IPS-18a (cell line): ENCODE measurements at regions not wholly inside any gene's neighbourhood (a gene's known extent, or its start where the extent isn't known, plus 50 kb on each side); places are given as distances from the start of the nearest gene placed in this dataset.
"Not testable (repeated sequence)": the region's sequence is repeated elsewhere in the genome, so short reads cannot be mapped to it uniquely, and the experiment has no call there.

Source experiments
- H3K27ac ChIP-seq: one replicate; pipeline ENCODE4 v1.5.1; 2013; ENCODE audit warnings: low read length
- H3K27me3 ChIP-seq: one replicate; pipeline ENCODE4 v1.6.1; 2013; ENCODE audit warnings: mild to moderate bottlenecking, low read length; ENCODE audit not compliant: control insufficient read depth, insufficient read depth
- H3K36me3 ChIP-seq: one replicate; pipeline ENCODE4 v1.6.1; 2013; ENCODE audit warnings: low read depth, low read length; ENCODE audit not compliant: control insufficient read depth
- H3K4me1 ChIP-seq: one replicate; pipeline ENCODE4 v1.6.1; 2013; ENCODE audit warnings: low read depth, low read length; ENCODE audit not compliant: control insufficient read depth
- H3K4me3 ChIP-seq: one replicate; pipeline ENCODE4 v1.5.1; 2013; ENCODE audit warnings: low read length
- H3K9ac ChIP-seq: one replicate; pipeline ENCODE4 v1.6.1; 2013; ENCODE audit warnings: mild to moderate bottlenecking, low read length, moderate library complexity
- H3K9me3 ChIP-seq: one replicate; pipeline ENCODE4 v1.6.1; 2013; ENCODE audit warnings: low read depth, low read length; ENCODE audit not compliant: control insufficient read depth

DNA sequence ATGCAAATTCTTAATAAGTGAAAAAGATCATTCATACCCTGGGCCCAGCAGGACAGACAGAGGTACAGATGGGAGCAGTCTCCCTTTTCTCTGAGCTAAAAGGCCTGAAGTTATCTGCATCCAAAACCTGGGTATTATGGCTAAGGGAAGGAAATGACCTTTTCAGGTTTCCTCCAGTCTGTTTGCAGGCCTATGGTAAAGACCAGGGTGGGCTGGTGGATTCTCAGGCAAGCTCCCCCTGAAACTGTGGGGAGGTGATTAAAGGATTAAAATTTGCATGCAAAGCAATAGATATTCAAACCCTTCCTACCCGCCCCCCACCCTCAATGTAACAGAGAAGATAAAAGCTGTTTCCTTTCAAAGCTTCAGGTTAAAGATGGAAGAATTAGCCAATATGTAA lies 471.8 kb upstream of the RUNX1 start:
- H3K9me3 ChIP-seq, result no peaks in the 10 kb centered on the region
- H3K27me3 ChIP-seq, result no peaks in the 10 kb centered on the region
- peak overlapping the region; percentile 21 for H3K4me3 ChIP-seq
- no peak overlapping the region for H3K27ac ChIP-seq
- peaks cover 28% of the 10 kb centered on the region for H3K4me1 ChIP-seq
- no peak overlapping the region for H3K9ac ChIP-seq
- H3K36me3 ChIP-seq, result no peaks in the 10 kb centered on the region

DNA sequence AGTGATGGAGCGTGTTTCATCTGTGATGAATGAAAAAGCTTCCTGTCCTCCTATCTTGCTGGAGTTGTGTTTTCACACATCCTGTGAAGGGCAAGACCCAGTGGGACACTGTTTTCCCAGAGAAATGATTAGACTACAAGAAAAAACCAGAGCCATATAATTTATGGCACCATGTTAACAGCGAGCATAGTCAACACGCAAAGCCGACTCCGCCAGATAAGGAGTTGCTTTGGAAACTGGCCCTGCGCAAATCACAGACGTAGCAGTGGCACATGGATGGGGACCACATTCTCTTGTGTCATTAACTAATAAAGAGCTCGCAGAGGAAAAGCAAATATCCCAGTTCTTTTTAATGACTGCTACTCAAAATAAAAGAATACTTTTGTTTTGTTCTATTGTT lies 471.2 kb upstream of the RUNX1 start:
- Histone ChIP-seq H3K27me3 (no peaks in the 10 kb centered on the region), H3K27ac (no peak overlapping the region), H3K9ac (no peak overlapping the region)

DNA sequence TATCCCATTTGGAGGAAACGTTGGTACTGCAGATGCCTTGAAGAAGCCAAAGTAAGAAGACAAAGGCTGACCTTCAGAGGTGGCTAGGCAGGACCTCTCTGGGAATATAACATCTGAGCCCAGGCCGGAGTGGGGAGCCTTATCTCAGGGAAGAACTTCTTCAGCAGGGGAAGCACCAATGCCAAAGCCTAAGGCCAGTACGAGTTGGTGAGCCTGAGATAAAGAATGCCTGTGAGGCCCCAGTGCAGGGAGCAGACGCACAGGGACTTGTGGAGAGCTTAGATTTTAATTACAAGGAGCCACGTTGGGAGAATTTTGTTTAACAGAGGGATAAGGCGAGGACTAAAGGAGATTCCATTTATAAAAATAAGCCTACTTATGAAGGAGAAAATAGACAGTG lies 468.8 kb upstream of the RUNX1 start:
- no peaks in the 10 kb centered on the region for H3K9me3 ChIP-seq
- H3K9ac ChIP-seq, result no peak overlapping the region
- H3K36me3 ChIP-seq, result no peaks in the 10 kb centered on the region
- H3K27me3 ChIP-seq, result no peaks in the 10 kb centered on the region
- H3K27ac ChIP-seq, result no peak overlapping the region
- peaks cover 28% of the 10 kb centered on the region for H3K4me1 ChIP-seq
- H3K4me3 ChIP-seq, result no peak overlapping the region

More for the DNA sequence above, 471.2 kb upstream of the RUNX1 start:
- Histone ChIP-seq H3K9me3 (no peaks in the 10 kb centered on the region), H3K36me3 (no peaks in the 10 kb centered on the region), H3K4me1 (peaks cover 28% of the 10 kb centered on the region), H3K4me3 (no peak overlapping the region)

DNA sequence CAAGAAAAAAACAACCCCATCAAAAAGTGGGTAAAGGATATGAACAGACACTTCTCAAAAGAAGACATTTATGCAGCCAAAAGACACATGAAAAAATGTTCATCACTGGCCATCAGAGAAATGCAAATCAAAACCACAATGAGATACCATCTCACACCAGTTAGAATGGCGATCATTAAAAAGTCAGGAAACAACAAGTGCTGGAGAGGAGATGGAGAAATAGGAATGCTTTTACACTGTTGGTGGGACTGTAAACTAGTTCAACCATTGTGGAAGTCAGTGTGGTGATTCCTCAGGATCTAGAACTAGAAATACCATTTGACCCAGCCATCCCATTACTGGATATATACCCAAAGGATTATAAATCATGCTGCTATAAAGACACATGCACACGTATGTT lies 467.2 kb upstream of the RUNX1 start:
- not testable (repeated sequence) for H3K27me3 ChIP-seq, H3K4me3 ChIP-seq, H3K9ac ChIP-seq, H3K36me3 ChIP-seq, H3K9me3 ChIP-seq, H3K27ac ChIP-seq
- peaks cover 18% of the 10 kb centered on the region for H3K4me1 ChIP-seq

DNA sequence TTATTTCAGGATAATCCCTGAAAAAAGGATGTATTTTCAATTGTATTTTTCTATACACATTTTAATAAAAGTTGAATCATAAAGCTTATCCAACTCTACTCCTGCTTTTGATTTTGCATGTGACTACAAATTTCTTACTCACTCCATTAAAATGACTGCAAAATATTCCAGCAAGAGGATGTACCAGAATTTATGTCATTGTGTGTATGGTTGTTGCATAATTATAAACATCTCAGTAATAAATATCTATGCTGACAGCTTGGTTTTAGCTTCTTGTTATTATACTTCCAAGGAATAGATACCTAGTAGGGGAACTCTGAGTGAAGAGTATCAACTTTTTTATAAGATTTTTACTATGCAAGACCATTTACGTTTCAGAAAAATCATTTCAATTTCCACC lies 463.2 kb upstream of the RUNX1 start:
- no peaks in the 10 kb centered on the region for H3K9me3 ChIP-seq
- H3K27ac ChIP-seq, result no peak overlapping the region
- H3K36me3 ChIP-seq, result no peaks in the 10 kb centered on the region
- H3K4me3 ChIP-seq, result no peak overlapping the region
- H3K27me3 ChIP-seq, result no peaks in the 10 kb centered on the region
- H3K9ac ChIP-seq, result no peak overlapping the region
- peaks cover 16% of the 10 kb centered on the region for H3K4me1 ChIP-seq

DNA sequence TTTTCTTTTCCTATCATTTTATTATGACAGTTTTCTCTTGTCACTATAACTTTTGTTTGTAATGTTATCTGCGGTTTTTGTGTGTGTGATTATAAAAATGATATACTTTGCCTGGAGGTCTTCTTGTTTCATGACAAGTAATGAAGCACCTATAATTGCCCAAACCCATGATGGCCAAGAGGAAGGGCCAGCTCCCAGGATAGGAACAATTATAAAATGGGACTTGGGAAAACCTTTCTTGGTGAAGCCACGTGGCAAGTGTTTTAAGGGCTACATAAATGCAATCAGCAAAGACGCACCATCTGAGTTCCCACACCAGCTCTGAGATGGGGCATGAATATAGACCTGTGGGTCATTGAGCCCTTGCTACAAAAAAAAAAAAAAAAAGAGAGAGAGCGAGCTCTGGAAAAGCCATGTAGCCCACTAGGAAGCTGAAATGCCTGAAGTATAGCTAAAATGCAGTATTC lies 462.6 kb upstream of the RUNX1 start:
- Histone ChIP-seq H3K4me1 (peaks cover 23% of the 10 kb centered on the region), H3K9me3 (no peaks in the 10 kb centered on the region)

DNA sequence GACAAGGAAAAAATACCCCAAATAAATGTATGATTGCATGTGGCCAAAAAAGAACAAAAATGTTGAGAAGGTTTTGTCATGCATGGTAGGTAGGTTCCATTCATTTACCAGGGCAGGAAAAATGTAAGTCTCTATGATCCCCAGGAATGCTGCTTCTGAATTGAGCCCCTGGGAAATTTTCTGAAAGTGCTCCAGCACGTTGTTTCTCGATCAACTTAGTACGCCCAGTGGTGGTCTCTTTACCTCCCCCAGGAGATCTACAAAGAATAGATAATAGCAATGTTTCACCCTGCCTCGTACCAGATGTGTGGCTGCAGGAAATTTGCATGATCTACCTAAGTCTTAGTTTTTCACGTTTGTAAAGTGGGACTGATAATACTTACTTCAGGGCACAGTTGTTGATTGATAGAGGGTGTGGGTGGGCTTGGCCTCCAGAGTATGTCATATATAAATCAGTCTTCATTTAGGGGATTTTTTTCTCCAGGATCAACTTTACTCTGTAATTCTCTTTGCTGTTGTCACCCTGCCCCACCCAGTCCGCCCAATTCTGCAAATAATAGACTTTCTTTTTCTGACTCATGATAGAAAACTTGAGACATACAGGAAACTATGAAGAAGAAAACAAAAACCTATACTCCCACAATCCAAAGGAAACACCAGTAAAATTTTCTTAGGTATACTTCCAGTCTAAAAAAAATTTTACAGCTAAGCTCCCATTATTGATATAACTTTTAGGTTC lies 462.0 kb upstream of the RUNX1 start:
- Histone ChIP-seq H3K4me3 (no peak overlapping the region), H3K27ac (no peak overlapping the region), H3K9me3 (no peaks in the 10 kb centered on the region)

More for the DNA sequence above, 462.6 kb upstream of the RUNX1 start:
- H3K9ac ChIP-seq, result no peak overlapping the region
- H3K27ac ChIP-seq, result no peak overlapping the region
- H3K4me3 ChIP-seq, result no peak overlapping the region
- no peaks in the 10 kb centered on the region for H3K27me3 ChIP-seq
- no peaks in the 10 kb centered on the region for H3K36me3 ChIP-seq

DNA sequence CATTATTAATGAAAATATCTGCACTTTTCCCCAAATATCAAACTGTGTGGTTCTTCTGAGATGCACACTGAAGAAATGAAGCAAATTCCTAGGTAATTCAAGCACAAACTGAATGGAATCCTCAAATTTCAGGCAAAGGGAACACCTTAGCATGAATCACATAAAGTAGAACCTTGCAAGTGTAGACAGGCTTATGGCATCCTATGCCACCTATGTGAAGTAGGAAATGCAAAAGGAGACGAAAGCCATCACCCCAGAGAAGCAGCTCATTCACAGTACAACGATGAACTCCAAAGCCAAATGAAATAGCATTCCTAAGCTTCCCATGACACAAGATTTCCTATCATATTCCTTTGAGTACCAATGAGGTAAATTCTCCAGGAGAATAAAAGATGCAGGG lies 461.2 kb upstream of the RUNX1 start:
- no peaks in the 10 kb centered on the region for H3K27me3 ChIP-seq
- no peak overlapping the region for H3K9ac ChIP-seq
- H3K9me3 ChIP-seq, result no peaks in the 10 kb centered on the region
- H3K4me1 ChIP-seq, result peaks cover 35% of the 10 kb centered on the region
- no peak overlapping the region for H3K4me3 ChIP-seq
- no peak overlapping the region for H3K27ac ChIP-seq
- H3K36me3 ChIP-seq, result no peaks in the 10 kb centered on the region

More for the DNA sequence above, 462.0 kb upstream of the RUNX1 start:
- Histone ChIP-seq H3K27me3 (no peaks in the 10 kb centered on the region), H3K4me1 (peaks cover 29% of the 10 kb centered on the region), H3K36me3 (no peaks in the 10 kb centered on the region), H3K9ac (no peak overlapping the region)

DNA sequence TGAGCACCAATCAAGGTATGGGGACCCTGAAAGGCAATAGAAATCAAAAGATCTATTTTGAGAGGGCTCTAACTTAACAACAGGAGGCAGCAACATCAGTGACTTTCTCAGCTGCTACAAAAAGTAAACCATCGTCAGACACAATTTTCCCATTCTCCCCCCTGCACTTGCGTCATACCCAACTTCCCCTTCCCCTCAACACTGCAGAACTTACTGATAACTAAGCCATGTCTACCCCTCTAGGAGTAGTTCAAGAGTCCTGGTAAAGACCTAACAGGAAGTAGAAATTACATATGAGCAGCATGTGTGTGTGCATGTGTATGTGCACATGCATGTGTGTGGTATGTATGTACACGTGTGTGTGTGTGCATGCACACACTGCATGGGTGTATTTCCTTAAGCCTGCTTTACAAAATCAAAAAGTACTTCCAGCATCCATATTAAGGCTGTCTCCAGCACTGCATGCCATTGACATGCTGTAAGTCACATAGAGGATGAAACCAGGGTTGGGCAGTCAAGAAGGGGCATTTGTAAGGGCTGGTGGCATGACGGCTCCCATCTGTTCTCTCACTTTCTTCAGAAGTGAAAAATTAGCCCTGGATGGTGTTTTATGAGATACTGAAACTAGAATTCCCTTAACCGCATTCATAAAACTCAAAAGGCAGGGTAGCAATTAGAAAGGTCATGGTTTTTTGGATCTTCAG lies 460.1 kb upstream of the RUNX1 start:
- Histone ChIP-seq H3K4me1 (peaks cover 45% of the 10 kb centered on the region), H3K27ac (no peak overlapping the region), H3K36me3 (no peaks in the 10 kb centered on the region), H3K9ac (no peak overlapping the region), H3K27me3 (no peaks in the 10 kb centered on the region), H3K9me3 (no peaks in the 10 kb centered on the region), H3K4me3 (no peak overlapping the region)

DNA sequence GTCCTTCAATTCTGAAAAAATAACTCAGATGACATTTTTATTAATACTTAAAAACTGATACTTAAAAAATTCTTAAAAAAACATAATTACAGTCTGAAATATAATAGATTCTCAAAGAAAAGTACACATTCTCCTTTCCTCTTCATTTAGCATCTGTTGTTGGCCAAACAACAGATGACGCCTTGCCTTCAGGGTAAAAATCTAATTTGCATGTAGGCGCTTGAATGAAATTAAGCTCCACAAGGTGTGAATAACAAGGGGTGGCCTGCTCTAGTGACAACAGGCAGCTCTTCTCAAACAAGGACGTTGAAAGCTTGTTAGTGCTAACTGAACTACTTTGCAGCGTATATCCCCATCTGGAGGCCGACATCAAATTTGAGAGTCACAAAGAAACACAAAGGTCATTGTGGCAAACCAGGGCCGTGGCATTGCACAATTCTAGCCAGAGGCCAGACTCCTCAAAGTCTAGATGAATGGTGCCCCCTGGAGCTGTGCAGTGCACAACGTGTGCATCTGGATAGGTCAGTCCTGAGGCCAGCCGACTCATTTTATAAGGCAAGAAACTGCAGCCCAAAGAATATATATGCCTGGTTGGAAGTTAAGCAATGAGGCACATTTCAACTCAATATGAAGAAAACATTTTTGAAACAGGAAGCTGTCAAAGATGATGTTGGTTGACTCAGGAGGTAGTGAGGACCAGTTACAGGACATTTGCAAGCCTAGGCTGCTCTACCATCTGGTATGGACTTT lies 459.2 kb upstream of the RUNX1 start:
- H3K36me3 ChIP-seq, result no peaks in the 10 kb centered on the region
- H3K4me3 ChIP-seq, result no peak overlapping the region
- no peak overlapping the region for H3K9ac ChIP-seq
- peaks cover 53% of the 10 kb centered on the region for H3K4me1 ChIP-seq
- no peak overlapping the region for H3K27ac ChIP-seq
- H3K27me3 ChIP-seq, result no peaks in the 10 kb centered on the region
- no peaks in the 10 kb centered on the region for H3K9me3 ChIP-seq

DNA sequence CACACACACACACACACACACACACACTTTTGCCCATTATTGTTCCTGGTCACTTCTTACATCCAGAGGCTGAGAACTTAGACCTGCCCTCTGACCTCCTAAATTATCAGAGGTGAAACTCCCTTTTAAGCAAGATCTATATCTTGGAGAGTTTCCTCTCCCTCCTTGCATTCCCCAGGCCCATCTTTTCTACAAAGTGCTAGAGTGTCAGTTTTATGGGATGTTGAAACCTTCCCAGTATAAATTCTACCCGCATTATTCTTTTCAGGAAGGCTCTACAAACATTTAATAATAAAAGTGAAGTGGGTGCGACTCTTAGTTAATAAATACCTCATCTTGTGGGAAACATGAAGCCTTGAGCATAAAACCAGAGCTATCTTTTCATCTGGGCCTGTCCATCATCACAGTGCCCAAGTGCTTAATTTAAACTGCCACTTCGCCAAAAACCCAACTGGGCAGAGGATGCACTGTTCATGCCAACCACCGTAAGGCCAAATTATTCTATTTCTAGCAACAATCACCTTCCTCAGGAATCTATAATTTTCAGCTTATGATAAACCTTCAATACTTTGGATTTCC lies 458.2 kb upstream of the RUNX1 start:
- no peak overlapping the region for H3K4me3 ChIP-seq
- no peaks in the 10 kb centered on the region for H3K9me3 ChIP-seq
- no peak overlapping the region for H3K27ac ChIP-seq
- H3K9ac ChIP-seq, result no peak overlapping the region
- peaks cover 56% of the 10 kb centered on the region for H3K4me1 ChIP-seq
- H3K36me3 ChIP-seq, result no peaks in the 10 kb centered on the region
- no peaks in the 10 kb centered on the region for H3K27me3 ChIP-seq
